ENCODE measurements at regions not wholly inside any gene's neighbourhood (a gene's known extent, or its start where the extent isn't known, plus 50 kb on each side); places are given as distances from the start of the nearest gene placed in this dataset.

GRCh38 chr4:30294295-30294694 is 425.9 kb upstream of the PCDH7 start:
- H3K4me3 ChIP-seq (ENCODE audit: low read length) = no peak overlapping the region
- H3K9ac ChIP-seq (ENCODE audit: extremely low read depth, low read length, poor library complexity, severe bottlenecking) = no peak overlapping the region
- DNase-seq = no peak
- 83 to 85% methylated on average over 3 of the region's 3 CpGs for WGBS, 2 experiments (ENCODE audit: insufficient coverage in 1 of 2, insufficient read length in 1 of 2)
- no peak for TF ChIP-seq CTCF (conservative IDR thresholded peaks at IDR 0.05)
- H3K27ac Mint-ChIP-seq = no peak overlapping the region
- H3K4me3 Mint-ChIP-seq = no peak overlapping the region
- no peaks in the 10 kb centered on the region for H3K36me3 ChIP-seq (ENCODE audit: control insufficient read depth, insufficient read depth, low read length)
- no peak overlapping the region for H3K27ac ChIP-seq (ENCODE audit: low read depth, low read length)
- H3K4me1 ChIP-seq (ENCODE audit: control insufficient read depth, insufficient read depth, low read length) = no peaks in the 10 kb centered on the region
- no peaks in the 10 kb centered on the region for H3K27me3 ChIP-seq (ENCODE audit: control insufficient read depth, insufficient read depth, low read length, poor library complexity, severe bottlenecking)
- H3K9me3 Mint-ChIP-seq = no peaks in the 10 kb centered on the region
- no peaks in the 10 kb centered on the region for H3K27me3 Mint-ChIP-seq (ENCODE audit: insufficient read depth)
- peaks cover 2% of the 10 kb centered on the region for H3K4me1 Mint-ChIP-seq
- no peaks in the 10 kb centered on the region for H3K9me3 ChIP-seq (ENCODE audit: control insufficient read depth, low read length)
- no peaks in the 10 kb centered on the region for H3K36me3 Mint-ChIP-seq (ENCODE audit: low read depth)

GRCh38 chr4:30295652-30296051 is 424.5 kb upstream of the PCDH7 start:
- Mint-ChIP-seq H3K27ac (no peak overlapping the region), H3K36me3 (ENCODE audit: low read depth) (no peaks in the 10 kb centered on the region), H3K4me3 (no peak overlapping the region), H3K4me1 (no peaks in the 10 kb centered on the region), H3K9me3 (no peaks in the 10 kb centered on the region), H3K27me3 (ENCODE audit: insufficient read depth) (no peaks in the 10 kb centered on the region)
- Histone ChIP-seq H3K36me3 (ENCODE audit: control insufficient read depth, insufficient read depth, low read length) (no peaks in the 10 kb centered on the region), H3K4me3 (ENCODE audit: low read length) (no peak overlapping the region), H3K27ac (ENCODE audit: low read depth, low read length) (no peak overlapping the region), H3K9me3 (ENCODE audit: control insufficient read depth, low read length) (no peaks in the 10 kb centered on the region), H3K4me1 (ENCODE audit: control insufficient read depth, insufficient read depth, low read length) (no peaks in the 10 kb centered on the region), H3K27me3 (ENCODE audit: control insufficient read depth, insufficient read depth, low read length, poor library complexity, severe bottlenecking) (no peaks in the 10 kb centered on the region), H3K9ac (ENCODE audit: extremely low read depth, low read length, poor library complexity, severe bottlenecking) (no peak overlapping the region)
- DNase-seq = peak; percentile 53
- 90 to 92% methylated on average over 4 to 5 of the region's 5 CpGs for WGBS, 2 experiments (ENCODE audit: insufficient coverage in 1 of 2, insufficient read length in 1 of 2)
- peak; percentile 35 for TF ChIP-seq CTCF (conservative IDR thresholded peaks at IDR 0.05)

GRCh38 chr4:30314001-30314400 is 406.2 kb upstream of the PCDH7 start:
- no peak overlapping the region for H3K4me3 ChIP-seq (ENCODE audit: low read length)
- Mint-ChIP-seq H3K36me3 (ENCODE audit: low read depth) (no peaks in the 10 kb centered on the region), H3K4me1 (peaks cover 4% of the 10 kb centered on the region), H3K27ac (no peak overlapping the region), H3K9me3 (peaks cover 2% of the 10 kb centered on the region), H3K4me3 (no peak overlapping the region), H3K27me3 (ENCODE audit: insufficient read depth) (no peaks in the 10 kb centered on the region)
- no peak for TF ChIP-seq CTCF (conservative IDR thresholded peaks at IDR 0.05)
- no peaks in the 10 kb centered on the region for H3K36me3 ChIP-seq (ENCODE audit: control insufficient read depth, insufficient read depth, low read length)
- H3K9me3 ChIP-seq (ENCODE audit: control insufficient read depth, low read length) = no peaks in the 10 kb centered on the region
- H3K27ac ChIP-seq (ENCODE audit: low read depth, low read length) = no peak overlapping the region
- no peaks in the 10 kb centered on the region for H3K27me3 ChIP-seq (ENCODE audit: control insufficient read depth, insufficient read depth, low read length, poor library complexity, severe bottlenecking)
- no peak overlapping the region for H3K9ac ChIP-seq (ENCODE audit: extremely low read depth, low read length, poor library complexity, severe bottlenecking)
- no peak for DNase-seq
- H3K4me1 ChIP-seq (ENCODE audit: control insufficient read depth, insufficient read depth, low read length) = no peaks in the 10 kb centered on the region
